GM18499 (cell line): ENCODE measurements at regions not wholly inside any gene's neighbourhood (a gene's known extent, or its start where the extent isn't known, plus 50 kb on each side); places are given as distances from the start of the nearest gene placed in this dataset.
"Not testable (repeated sequence)": the region's sequence is repeated elsewhere in the genome, so short reads cannot be mapped to it uniquely, and the experiment has no call there.

Experiments
- ATAC-seq: cut with Tn5 transposase; IDR thresholded peaks from one replicate; pipeline ENCODE4 v1.9.1; 2021; ENCODE audit warnings: moderate number of reproducible peaks; ENCODE audit not compliant: insufficient read depth, unreplicated experiment

DNA sequence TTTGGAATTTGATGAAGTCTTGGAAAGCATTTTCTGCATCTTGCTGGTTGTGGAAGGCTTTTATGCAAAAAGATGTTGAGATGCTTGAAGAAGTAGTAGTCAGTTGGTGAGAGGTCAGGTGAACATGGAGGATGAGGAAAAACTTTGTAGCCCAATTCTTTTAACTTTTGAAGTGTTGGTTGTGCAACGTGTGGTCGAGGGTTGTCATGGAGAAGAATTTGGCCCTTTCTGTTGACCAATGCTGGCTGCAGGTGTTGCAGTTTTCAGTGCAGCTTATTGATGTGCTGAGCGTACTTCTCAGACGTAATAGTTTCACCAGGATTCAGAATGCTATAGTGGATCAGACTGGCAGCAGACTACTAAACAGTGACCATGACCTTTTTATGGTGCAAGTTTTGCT, 508.4 kb upstream of the MAP2 start:
- ATAC-seq = no peak

DNA sequence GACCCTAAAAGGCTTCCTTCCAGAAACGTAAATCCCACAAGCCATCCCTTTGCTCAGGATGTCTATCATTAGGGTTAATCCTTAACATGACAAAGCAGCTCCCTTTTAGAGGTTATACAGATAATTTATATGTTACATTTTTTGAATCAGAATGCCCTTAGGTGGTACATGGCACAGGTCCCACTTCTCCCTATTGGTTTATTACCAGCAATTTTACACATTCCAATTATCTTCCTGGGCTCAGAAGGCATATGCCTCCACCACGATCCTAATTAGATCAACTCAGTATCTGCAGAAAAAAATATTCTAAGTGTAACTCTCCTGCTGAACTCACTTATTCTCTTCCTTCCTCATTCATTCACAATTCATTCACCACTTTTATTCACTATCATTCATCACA, 507.0 kb upstream of the MAP2 start:
- ATAC-seq = no peak

DNA sequence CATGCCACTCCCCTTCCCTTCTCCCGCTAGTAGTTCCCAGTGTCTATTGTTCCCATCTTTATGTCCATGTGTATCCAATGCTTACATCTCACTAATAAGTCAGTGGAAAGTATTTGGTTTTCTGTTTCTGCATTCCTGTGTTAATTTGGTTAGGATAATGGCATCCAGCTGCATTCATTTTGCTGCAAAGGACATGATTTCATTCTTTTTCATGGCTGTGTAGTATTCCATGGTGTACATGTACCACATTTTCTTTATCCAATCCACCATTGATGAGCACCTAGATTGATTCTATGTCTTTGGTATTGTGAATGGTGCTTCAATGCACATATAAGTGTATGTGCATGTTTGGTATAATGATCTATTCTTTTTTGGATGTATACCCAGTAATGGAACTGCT, 502.5 kb upstream of the MAP2 start:
- ATAC-seq = not testable (repeated sequence)

DNA sequence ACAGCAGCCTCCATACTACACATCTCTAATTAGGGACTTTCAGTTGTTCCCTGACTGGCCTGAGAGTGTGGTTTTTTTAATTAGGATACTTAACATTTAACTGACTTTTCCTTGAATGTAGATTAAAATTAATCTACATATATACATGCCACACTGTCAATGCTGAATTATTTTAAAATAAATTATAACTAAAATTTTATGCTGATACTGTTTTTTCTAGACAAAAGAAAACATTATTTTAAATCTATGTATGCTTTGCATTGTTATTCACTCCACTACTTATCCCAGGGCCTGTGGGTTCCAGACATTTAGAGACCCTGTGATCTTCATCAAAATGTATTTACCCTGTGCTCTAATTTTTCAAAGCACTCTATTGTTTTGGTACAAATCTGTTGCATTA, 496.0 kb upstream of the MAP2 start:
- no peak for ATAC-seq

DNA sequence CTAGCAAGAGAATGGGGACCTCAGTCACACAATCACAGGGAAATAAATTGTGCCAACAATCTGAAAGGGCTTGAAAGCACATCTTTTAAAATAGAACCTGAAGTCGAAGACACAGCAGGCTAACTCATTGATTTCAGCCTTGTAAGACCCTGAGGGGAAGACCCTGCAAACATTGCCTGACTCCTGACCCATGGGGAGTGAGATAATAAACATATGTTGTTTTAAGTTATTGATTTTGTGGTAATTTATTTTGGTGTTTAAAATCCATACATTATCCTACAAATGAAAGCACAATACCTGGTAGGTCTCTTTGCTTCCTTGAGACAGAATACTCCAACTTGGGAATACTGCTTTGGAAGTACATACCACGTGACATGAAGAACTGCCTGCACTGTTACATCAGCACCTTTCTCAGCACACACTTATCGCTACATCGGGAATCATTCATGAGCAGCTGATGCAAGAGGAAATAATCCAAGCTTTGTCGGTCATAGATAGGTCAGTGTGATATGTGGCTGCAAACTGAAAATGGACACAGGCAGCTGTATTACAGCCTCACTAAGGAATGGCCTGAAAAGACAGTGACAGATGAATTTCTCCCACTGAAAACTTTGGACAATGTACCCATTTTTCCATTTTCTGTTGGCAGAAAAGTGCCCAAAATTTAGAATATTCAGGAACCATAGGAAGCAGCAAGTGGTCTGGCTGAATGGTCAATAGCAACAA, 494.5 kb upstream of the MAP2 start:
- ATAC-seq = no peak

DNA sequence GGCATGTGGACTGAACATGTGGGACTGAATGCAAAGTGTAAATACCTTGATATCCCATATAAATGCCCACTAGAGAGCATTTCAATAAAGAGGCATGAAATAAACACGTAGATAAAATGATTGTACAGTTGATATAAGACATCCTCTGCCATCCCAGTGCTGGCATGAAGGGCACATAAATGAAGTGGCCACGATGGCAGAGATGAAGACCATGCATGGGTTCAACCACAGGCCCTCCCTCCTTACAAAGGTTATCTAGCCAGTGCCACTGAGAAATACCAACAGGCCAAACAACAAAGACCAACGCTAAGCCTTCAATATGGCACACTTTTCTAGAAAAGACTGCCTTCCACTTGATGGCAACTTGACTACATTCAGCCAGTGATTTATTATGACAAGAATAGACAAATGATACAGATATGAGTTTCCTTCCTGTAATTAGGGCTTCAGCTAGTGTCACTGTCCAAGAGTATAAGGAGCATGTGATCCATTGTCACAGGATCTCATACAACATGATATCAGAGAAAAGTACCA, 493.9 kb upstream of the MAP2 start:
- no peak for ATAC-seq

DNA sequence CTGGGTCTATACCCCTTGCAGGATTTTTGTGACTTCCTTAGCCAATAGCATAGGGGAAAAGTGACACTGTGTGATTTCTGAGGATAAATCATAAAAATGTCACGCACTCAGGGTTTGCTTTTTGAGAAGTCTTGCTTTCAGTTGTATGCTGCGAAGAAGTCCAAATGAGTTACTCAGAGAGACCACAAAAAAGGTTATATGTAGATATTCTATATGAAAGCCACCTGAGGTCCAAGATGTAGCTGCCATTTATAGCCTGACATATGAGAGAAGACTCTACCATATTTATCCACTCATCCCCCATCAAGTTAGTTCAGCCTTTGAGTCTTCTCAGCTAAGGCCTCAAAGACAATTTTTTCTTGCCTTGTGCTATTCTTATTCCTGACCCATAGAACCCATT, 488.3 kb upstream of the MAP2 start:
- ATAC-seq = no peak

DNA sequence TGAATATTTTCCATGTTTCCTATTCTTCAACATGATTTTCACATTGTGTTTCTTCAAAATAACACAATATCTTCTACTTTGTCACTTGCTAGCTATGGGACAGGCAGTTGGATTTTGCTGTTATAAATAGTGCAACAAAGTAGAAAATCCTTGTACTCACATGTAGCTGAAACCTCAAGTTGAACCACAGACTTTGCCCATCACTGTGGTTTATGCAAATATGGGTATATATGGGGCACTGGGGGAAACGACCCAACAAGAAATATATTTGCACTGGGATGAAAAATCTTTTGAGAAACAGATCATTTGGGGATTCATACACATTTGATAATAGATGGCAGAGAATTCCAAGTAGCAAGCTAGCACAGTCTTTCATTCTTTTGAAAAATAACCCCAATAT, 486.3 kb upstream of the MAP2 start:
- no peak for ATAC-seq

DNA sequence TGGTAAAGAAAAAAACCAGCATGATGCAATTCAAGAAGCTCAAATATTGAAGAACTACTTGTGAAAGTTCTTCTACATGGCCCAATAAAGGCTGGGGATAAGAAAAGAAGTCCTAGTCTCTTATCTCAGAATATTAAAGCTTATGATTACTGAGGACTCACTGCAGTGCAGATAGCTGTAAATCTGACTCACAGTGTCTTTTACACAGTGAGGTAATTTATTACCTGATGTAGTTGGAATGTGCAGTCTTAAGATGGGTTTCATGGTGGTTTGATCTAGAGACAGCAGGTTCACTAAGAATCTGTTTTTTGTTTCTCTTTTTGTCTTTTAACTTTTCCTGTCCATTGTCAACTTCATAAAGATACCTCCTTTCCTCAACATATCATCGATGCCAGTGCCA, 484.0 kb upstream of the MAP2 start:
- ATAC-seq = no peak

DNA sequence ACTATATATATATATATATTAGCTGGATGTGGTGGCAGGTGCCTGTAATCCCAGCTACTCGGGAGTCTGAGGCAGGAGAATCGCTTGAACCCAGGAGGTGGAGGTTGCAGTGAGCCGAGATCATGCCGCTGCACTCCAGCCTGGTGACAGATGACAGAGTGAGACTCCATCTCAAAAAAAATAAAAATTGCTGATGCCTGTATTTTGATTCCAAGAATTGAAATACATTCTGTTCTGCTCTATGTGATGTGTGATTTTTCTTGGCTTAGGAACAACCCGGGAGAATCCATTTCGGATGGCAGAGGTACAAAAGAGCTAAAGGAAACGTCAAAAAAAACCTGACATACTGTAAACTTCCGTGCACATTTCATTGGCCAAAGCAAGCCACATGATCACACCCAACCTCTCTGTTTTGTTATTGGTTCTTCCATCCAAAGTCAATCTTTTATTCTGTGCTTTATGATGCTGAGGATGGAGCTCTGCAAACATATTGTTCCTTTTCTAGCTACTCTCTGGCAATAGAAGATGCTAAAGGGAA, 478.1 kb upstream of the MAP2 start:
- no peak for ATAC-seq

DNA sequence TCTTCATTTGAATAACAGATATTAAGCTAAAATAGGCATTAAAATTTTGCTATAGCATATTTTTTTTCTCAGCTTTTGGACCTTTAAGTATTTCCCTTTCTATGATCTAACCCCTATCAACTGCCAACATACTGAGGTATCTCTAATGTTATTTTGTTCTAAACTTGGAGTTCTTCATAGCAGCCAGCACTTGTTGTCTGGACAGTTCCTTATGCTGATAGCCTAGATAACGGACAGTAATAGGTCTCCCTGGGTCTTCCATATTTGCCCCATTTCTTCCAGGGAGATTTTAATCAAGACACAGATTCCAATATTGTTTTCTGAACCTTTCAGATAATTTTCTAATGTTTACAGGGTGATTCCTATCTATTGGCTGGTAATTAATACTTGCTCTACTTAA, 475.8 kb upstream of the MAP2 start:
- no peak for ATAC-seq

DNA sequence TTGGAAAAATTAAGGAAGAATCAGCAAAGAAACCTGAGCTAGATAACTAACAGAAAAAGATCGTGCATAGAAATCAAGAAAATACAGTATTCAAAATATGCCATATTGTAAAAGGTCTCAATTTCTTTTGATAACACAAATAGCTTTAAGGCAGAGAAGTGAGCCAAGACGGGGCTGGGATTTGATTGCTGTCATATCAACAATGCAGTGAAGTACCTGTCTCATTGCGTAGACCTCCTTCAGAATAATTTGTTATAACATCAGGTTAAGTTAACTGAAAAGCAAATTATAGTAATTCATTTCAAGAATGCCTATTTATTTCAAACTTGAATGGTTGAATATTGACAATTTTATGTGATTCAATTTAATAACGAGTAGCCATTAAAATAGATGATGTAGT, 453.8 kb upstream of the MAP2 start:
- ATAC-seq = no peak

DNA sequence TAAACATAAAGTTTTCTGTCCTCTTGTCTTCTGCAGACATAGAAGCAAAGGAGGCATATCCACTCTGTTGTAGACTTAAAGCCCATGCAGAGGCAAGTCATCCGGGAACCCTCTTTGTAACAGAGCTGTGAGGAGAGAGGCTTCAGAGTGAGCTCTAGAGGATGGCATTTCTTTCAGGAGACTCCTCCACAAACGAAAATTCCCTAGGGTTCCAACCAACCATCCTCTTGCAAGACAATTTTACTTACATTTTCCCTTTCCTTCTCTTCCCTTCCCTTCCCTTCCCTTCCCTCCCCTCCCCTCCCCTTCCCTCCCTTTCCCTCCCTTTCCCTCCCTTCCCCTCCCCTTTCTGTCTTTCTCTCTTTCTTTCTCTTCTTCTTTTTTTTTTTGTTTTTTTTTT, 446.3 kb upstream of the MAP2 start:
- ATAC-seq = no peak

DNA sequence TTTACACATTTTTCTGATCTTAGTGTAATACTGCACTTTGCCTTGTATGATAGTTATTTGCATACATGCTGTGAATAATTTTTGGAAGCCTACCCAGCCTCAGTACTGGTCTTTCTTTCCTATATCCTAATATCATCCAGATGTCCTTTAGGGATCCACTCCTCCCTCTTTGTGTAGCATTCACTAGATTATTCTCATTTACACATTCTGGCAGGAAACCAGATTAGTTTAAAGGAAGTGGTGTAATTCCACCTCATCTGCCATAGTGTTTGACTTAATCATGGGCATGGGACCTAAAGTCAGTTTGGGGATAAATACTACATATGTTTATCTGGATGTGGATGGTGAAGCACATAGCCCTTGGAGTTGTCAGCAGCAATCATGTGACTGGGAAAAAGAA, 444.9 kb upstream of the MAP2 start:
- ATAC-seq = no peak

DNA sequence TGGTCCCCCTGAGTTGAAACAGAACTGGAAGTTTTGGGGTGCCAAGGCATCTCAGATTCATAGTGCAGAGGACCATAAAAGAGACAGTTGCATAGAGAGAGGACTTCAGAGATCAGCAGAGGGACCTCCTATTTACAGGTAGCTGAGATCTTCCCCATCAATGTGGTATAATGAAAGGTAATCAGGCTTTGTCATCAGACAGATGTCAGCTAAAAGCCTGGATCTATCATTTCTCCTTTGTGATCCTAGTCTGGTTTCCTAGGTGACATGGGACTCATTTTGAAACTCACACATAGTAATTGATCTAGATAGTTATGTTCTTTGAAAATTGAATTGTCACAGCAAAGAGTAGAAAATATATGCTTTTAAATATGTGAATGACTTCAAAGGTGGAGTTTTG, 443.5 kb upstream of the MAP2 start:
- ATAC-seq = no peak

DNA sequence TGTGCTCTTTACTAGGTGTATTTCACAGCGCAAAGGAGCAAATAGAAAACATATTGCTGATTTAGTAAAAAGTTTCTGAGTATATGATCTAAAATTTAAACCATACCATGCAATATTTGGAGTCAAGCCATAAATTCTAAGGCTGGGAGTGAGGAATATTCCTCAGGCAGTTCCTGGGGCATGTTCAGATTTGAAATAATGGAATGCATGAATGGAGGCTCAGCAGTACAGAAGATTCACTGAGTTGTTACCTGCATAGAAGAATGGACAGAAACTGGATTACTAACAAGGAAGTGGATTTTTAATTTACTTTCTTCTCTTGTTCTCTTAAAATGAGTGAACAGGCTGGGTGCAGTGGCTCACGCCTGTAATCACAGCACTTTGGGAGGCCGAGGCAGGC, 441.0 kb upstream of the MAP2 start:
- ATAC-seq = no peak

DNA sequence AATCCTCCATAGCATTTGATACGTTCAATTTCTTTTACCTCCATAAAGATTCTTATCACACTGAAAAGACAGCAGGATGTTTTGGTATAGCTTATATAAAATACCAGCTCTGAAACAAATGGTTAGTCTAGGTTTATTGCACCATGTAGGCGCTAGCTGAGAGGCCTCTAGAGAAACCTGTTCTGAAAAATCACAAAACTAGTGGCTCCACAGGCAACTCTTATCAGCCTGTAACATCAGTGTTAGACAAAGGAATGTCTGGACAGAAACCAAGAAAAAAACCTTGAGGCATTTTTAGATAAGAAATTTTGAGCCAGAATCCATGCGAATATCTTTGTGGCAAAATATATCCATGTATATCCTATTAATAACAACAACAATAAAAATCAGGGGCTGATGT, 440.4 kb upstream of the MAP2 start:
- ATAC-seq = no peak

DNA sequence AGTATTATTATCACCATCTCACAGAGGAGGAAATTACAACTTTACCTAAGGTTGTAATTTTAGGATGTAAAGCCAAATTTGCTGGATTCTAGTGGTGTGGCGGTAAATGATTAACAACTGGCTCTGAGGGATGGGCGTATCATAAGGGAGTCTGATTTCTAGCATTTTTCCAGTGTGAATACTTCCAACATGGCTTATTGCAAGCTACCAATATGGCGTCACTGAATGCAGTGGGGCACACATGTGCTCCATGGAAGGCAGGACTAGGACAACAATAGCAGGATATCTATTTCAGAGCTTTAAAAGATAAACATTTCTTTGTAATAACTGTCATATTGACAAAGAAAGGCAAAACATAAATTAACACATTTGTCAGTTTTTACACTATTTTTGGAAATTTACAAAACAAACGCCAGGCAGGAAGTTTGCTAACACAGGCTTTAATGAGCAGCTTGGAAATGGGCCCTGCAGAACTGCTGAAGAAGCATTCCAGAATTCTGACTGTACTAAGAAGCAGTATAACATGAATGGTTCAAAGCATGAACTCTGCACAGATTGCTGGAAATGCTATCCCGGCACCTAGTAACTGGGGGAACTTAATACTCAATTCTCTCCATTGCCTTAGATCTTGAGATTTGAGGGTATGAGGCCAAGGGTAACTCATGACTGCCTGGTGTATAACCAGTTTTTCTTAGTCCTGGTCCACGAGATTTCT, 439.3 kb upstream of the MAP2 start:
- no peak for ATAC-seq

DNA sequence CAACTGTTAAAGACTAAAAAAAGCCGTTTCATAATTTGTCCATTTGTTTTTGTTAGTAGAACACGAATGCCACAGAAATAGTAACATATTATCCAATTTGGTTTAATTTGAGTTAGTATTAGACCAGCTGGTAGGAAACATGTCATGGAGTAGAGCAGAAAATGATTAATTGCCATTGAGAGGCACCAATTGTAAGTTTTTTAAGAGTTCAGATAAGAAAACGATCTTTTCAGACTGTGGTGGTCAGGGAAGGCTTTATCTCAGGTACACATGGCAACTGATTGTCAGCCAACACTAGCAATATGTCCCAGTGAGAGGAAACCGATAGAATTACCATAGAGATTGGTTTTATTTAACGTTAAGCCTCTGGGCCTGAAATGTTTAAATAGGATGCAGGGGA, 438.2 kb upstream of the MAP2 start:
- no peak for ATAC-seq

DNA sequence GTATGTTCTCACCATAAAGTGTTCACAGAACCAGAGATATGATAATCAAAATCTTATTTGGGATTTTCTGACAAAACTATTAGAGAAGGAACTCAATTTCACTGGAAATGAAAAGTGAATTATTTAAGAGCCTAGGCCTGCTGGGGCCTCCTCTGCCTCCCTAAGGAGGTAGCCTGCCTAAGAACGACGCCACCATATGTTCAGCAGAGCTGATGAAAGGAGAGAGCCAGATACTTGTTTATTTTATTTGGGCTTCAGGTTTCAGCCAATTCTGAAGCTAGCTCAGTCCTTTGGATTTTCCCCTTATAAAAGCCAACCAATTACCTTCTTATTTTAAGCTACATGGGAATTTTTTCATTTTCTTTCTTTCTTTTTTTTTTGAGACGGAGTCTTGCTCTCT, 433.1 kb upstream of the MAP2 start:
- no peak for ATAC-seq

DNA sequence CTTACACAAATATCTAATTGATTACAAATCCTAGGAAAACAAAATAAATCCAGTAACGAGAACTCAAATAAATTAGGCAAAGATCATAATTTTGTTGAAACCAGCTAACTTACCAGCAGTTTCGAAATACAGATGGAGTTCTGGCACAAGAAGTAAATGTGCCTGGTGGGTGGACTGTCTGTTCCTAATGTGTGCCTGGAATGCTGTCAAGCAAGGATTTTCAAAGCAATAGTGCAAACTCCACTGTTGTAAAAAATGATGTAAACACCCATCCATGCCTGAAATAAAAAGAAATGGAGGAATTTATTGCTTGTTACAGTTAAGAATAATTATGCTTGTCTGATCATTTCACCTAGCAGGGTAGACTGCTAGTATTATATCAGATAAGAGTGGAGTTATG, 423.9 kb upstream of the MAP2 start:
- no peak for ATAC-seq

DNA sequence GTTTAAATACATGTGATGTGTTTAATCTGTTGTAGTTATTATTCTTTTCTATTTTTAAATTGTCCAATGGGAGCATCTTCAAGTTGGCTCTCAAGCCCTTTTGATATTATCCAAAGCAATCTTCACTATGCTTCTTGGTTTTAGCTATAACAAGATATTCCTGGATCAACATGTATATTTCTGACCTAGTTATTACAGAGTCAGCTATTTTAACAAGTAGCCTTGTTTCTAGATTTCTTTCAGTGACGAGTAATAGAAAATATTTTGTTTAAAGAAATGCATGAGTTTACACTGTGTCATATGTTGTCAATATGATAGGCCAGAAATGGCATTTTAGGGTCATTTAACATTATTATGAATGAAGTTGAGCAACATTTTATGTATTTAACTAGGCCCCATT, 421.8 kb upstream of the MAP2 start:
- ATAC-seq = no peak
